Pulmonary artery endothelial cell (primary cell): ENCODE measurements at regions not wholly inside any gene's neighbourhood (a gene's known extent, or its start where the extent isn't known, plus 50 kb on each side); places are given as distances from the start of the nearest gene placed in this dataset.

Experiments
- DNase-seq: peaks from one replicate; pipeline ENCODE4 v3.0.0-alpha.2; 2011; ENCODE audit warnings: low read depth, low spot score

- DNase-seq, result no peak
Measured at GRCh38 chr12:85504624-85505023, 224.6 kb downstream of the ALX1 start.

- DNase-seq, result no peak
Measured at GRCh38 chr12:85507456-85507855, 227.4 kb downstream of the ALX1 start.

GRCh38 chr12:85509081-85509856, 229.2 kb downstream of the ALX1 start:
- DNase-seq, result no peak

GRCh38 chr12:85509857-85510256, 229.8 kb downstream of the ALX1 start:
- no peak for DNase-seq

- no peak for DNase-seq
Measured at GRCh38 chr12:85516039-85516438, 236.0 kb downstream of the ALX1 start.

GRCh38 chr12:85516667-85517325, 236.8 kb downstream of the ALX1 start:
- DNase-seq, result no peak

GRCh38 chr12:85519163-85519562, 239.1 kb downstream of the ALX1 start:
- DNase-seq, result no peak

GRCh38 chr12:85523197-85523596, 243.2 kb downstream of the ALX1 start:
- no peak for DNase-seq

- DNase-seq, result no peak
Measured at GRCh38 chr12:85527192-85527591, 247.2 kb downstream of the ALX1 start.

- no peak for DNase-seq
Measured at GRCh38 chr12:85529896-85530295, 249.9 kb downstream of the ALX1 start.

GRCh38 chr12:85530456-85530855, 250.4 kb downstream of the ALX1 start:
- DNase-seq, result no peak

GRCh38 chr12:85531341-85531740, 251.3 kb downstream of the ALX1 start:
- DNase-seq, result no peak

- no peak for DNase-seq
Measured at GRCh38 chr12:85549640-85550039, 269.6 kb downstream of the ALX1 start.

GRCh38 chr12:85550924-85551323, 270.9 kb downstream of the ALX1 start:
- no peak for DNase-seq

GRCh38 chr12:85552461-85552860, 272.4 kb downstream of the ALX1 start:
- no peak for DNase-seq

GRCh38 chr12:85557850-85558249, 277.8 kb downstream of the ALX1 start:
- no peak for DNase-seq

- DNase-seq, result no peak
Measured at GRCh38 chr12:85558684-85559083, 277.5 kb downstream of the RASSF9 start.

- DNase-seq, result no peak
Measured at GRCh38 chr12:85559127-85559526, 277.1 kb downstream of the RASSF9 start.

- no peak for DNase-seq
Measured at GRCh38 chr12:85559536-85559935, 276.7 kb downstream of the RASSF9 start.

GRCh38 chr12:85562765-85563164, 273.4 kb downstream of the RASSF9 start:
- DNase-seq, result no peak

- no peak for DNase-seq
Measured at GRCh38 chr12:85564786-85565185, 271.4 kb downstream of the RASSF9 start.

GRCh38 chr12:85568395-85569103, 267.7 kb downstream of the RASSF9 start:
- DNase-seq, result no peak
